Esophagus squamous epithelium (tissue), 4 donors: ENCODE measurements at regions not wholly inside any gene's neighbourhood (a gene's known extent, or its start where the extent isn't known, plus 50 kb on each side); places are given as distances from the start of the nearest gene placed in this dataset.

Experiments
- POLR2A ChIP-seq, 4 donors: fragments of 450-650 bp; IDR thresholded peaks; one replicate each; pipeline ENCODE4 v1.6.1; 2017; ENCODE audit warnings: antibody characterized with exemption in 4 of 4, mild to moderate bottlenecking in 4 of 4, moderate library complexity in 3 of 4
- TF ChIP-seq, protein P1 (sequence below), 6 experiments: fragments of 450-650 bp in 4 of 6; fragments of 200-600 bp in 2 of 6; sonication (generic) in 2 of 6; IDR thresholded peaks; one replicate each; pipeline ENCODE4 v1.5.1; 2016 to 2019; ENCODE audit warnings: antibody characterized with exemption in 6 of 6, mild to moderate bottlenecking in 4 of 6, moderate library complexity in 4 of 6

DNA sequence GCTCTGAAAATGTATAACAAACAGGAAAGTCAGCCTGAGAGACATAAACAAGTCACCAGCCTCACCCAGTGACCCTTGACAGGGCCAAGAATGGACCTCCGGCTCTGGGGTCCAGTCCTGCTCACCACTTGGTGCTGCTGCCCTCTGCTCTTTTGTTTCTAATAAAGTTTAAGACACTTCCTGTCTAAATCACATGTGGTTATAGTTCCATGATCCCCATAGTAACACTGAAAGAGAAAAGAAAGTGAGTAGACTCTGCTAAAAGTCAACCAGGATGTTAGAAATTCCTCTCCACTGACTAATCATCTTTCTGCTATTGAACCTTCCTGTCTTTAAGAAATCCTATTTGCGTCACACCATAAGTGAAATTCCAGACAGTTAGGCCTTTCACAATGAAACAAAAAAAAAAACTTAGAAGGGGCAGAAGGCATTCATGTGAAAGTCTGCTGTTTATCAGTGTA is 179.2 kb upstream of the BET1 start:
- TF ChIP-seq, protein P1, sequence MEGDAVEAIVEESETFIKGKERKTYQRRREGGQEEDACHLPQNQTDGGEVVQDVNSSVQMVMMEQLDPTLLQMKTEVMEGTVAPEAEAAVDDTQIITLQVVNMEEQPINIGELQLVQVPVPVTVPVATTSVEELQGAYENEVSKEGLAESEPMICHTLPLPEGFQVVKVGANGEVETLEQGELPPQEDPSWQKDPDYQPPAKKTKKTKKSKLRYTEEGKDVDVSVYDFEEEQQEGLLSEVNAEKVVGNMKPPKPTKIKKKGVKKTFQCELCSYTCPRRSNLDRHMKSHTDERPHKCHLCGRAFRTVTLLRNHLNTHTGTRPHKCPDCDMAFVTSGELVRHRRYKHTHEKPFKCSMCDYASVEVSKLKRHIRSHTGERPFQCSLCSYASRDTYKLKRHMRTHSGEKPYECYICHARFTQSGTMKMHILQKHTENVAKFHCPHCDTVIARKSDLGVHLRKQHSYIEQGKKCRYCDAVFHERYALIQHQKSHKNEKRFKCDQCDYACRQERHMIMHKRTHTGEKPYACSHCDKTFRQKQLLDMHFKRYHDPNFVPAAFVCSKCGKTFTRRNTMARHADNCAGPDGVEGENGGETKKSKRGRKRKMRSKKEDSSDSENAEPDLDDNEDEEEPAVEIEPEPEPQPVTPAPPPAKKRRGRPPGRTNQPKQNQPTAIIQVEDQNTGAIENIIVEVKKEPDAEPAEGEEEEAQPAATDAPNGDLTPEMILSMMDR (IDR thresholded peaks at IDR 0.05) = no peak
- no peak for TF ChIP-seq POLR2A (IDR thresholded peaks at IDR 0.05)
